ENCODE measurements at regions not wholly inside any gene's neighbourhood (a gene's known extent, or its start where the extent isn't known, plus 50 kb on each side); places are given as distances from the start of the nearest gene placed in this dataset.

DNA sequence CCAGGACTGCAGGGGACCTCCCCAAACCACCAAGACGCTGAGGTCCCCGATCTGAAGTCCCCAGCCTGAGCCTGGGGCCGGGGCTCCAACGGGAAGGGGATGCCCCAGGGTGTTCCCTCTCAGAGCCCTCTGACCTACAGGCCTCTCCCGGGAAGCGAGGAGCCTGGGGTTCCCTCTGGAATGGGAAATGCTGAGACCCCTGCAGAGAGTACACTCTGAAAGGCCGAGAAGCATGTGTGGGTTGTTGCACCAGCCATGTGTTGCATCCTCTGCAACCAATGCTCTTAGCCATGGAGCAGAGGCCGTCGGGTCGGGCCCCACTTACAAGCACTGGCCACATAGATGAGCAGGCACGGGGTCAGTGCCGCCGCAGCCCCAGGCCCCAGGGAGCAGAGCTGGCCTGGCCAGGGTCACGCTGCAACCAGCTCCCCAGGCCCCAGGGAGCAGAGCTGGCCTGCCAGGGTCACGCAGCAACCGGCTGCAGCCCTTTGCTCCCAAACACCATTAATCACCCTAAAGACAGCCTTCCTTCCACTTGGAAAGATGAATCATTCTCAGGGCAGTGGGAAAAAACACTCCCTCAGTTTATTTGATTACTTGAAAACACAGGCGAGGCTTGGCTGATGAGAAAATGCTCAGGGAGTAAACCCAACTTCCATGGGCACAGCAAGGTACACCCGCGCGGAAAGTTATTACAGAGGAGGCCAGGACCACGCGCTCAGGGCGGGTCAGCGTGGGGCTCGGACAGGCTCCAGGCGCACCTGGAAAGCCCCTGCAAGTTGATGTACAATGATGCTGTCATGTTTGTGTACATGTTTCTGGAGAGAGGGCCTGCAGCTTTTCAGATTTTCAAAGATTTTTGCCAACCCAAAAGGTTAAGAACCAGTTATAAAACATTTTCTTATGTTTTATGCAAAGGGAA lies 78.0 kb upstream of the AFDN start (continued):
- no peak for TF ChIP-seq FOSL1 (CRISPR knock-in tag; IDR thresholded peaks at IDR 0.05; ENCODE audit: borderline replicate concordance)
- 0 out of 2 replicates have a peak, but pooled peaks have one; percentile 38 for TF ChIP-seq MIER3 (CRISPR knock-in tag; IDR thresholded peaks at IDR 0.05; ENCODE audit: borderline replicate concordance)
- no peak for TF ChIP-seq SMC3 (IDR thresholded peaks at IDR 0.05; ENCODE audit: low read length)
- no peak for TF ChIP-seq CHCHD3 (CRISPR knock-in tag; IDR thresholded peaks at IDR 0.05)
- no peak; the same call in 1 of the 2 replicates for TF ChIP-seq EEA1 (CRISPR knock-in tag; IDR thresholded peaks at IDR 0.05; ENCODE audit: borderline replicate concordance)
- TF ChIP-seq PRMT3 (CRISPR knock-in tag; IDR thresholded peaks at IDR 0.05; ENCODE audit: borderline replicate concordance, low read depth): no peak
- 0 out of 2 replicates have a peak, but pooled peaks have one; percentile 40 for TF ChIP-seq HDAC1 (CRISPR knock-in tag; IDR thresholded peaks at IDR 0.05)
- TF ChIP-seq GFI1 (CRISPR knock-in tag; IDR thresholded peaks at IDR 0.05; ENCODE audit: borderline replicate concordance): no peak
- TF ChIP-seq SMAD3 (CRISPR knock-in tag; IDR thresholded peaks at IDR 0.05): no peak
- TF ChIP-seq GTF2F1 (IDR thresholded peaks at IDR 0.05; ENCODE audit: low read length): no peak
- 0 out of 2 replicates have a peak, but pooled peaks have one; percentile 44 for TF ChIP-seq GLI4 (CRISPR knock-in tag; IDR thresholded peaks at IDR 0.05; ENCODE audit: borderline replicate concordance)
- TF ChIP-seq FOXP1 (IDR thresholded peaks at IDR 0.05): no peak
- TF ChIP-seq FOXP1 (CRISPR knock-in tag; IDR thresholded peaks at IDR 0.05): peak; percentile 70
- no peak for TF ChIP-seq CBX5 (CRISPR knock-in tag; IDR thresholded peaks at IDR 0.05; ENCODE audit: borderline replicate concordance)
- TF ChIP-seq ZNF879 (CRISPR knock-in tag; IDR thresholded peaks at IDR 0.05): no peak
- TF ChIP-seq ARHGAP35 (CRISPR knock-in tag; IDR thresholded peaks at IDR 0.05; ENCODE audit: borderline replicate concordance): peak; percentile 61; the same call in 1 of the 2 replicates
- TF ChIP-seq SAFB2 (CRISPR knock-in tag; IDR thresholded peaks at IDR 0.05; ENCODE audit: borderline replicate concordance, low read depth): no peak
- no peak for TF ChIP-seq KLF11 (CRISPR knock-in tag; IDR thresholded peaks at IDR 0.05)
- no peak for TF ChIP-seq YEATS2 (CRISPR knock-in tag; IDR thresholded peaks at IDR 0.05; ENCODE audit: borderline replicate concordance)
- TF ChIP-seq, protein P1, sequence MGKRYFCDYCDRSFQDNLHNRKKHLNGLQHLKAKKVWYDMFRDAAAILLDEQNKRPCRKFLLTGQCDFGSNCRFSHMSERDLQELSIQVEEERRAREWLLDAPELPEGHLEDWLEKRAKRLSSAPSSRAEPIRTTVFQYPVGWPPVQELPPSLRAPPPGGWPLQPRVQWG (CRISPR knock-in tag; IDR thresholded peaks at IDR 0.05; ENCODE audit: borderline replicate concordance, low read depth): no peak
- TF ChIP-seq ZKSCAN1 (IDR thresholded peaks at IDR 0.05; ENCODE audit: low read length): no peak
- TF ChIP-seq FOXK1 (CRISPR knock-in tag; IDR thresholded peaks at IDR 0.05; ENCODE audit: borderline replicate concordance, low read depth): no peak
- TF ChIP-seq MEIS1 (CRISPR knock-in tag; IDR thresholded peaks at IDR 0.05; ENCODE audit: borderline replicate concordance): peak; percentile 100; the same call in 1 of the 2 replicates
- no peak for TF ChIP-seq ZNF446 (CRISPR knock-in tag; IDR thresholded peaks at IDR 0.05)
- TF ChIP-seq RXRA (CRISPR knock-in tag; IDR thresholded peaks at IDR 0.05): no peak; the same call in 1 of the 2 replicates
- TF ChIP-seq ZNF792 (CRISPR knock-in tag; IDR thresholded peaks at IDR 0.05): no peak
- TF ChIP-seq ZKSCAN8 (CRISPR knock-in tag; IDR thresholded peaks at IDR 0.05; ENCODE audit: borderline replicate concordance): no peak
- TF ChIP-seq MED8 (CRISPR knock-in tag; IDR thresholded peaks at IDR 0.05; ENCODE audit: insufficient replicate concordance): no peak
- no peak for TF ChIP-seq ZC3H13 (CRISPR knock-in tag; IDR thresholded peaks at IDR 0.05)
- peak; percentile 53; the same call in 1 of the 2 replicates for TF ChIP-seq HNF4A (CRISPR knock-in tag; IDR thresholded peaks at IDR 0.05)
- TF ChIP-seq ZNF747 (CRISPR knock-in tag; IDR thresholded peaks at IDR 0.05; ENCODE audit: borderline replicate concordance): peak; percentile 27; the same call in 1 of the 2 replicates
- TF ChIP-seq GATAD1 (CRISPR knock-in tag; IDR thresholded peaks at IDR 0.05): no peak
- no peak for TF ChIP-seq ZNF260 (CRISPR knock-in tag; IDR thresholded peaks at IDR 0.05; ENCODE audit: borderline replicate concordance, low read depth)
